ENCODE measurements at regions not wholly inside any gene's neighbourhood (a gene's known extent, or its start where the extent isn't known, plus 50 kb on each side); places are given as distances from the start of the nearest gene placed in this dataset.
"Not testable (repeated sequence)": the region's sequence is repeated elsewhere in the genome, so short reads cannot be mapped to it uniquely, and the experiment has no call there.

DNA sequence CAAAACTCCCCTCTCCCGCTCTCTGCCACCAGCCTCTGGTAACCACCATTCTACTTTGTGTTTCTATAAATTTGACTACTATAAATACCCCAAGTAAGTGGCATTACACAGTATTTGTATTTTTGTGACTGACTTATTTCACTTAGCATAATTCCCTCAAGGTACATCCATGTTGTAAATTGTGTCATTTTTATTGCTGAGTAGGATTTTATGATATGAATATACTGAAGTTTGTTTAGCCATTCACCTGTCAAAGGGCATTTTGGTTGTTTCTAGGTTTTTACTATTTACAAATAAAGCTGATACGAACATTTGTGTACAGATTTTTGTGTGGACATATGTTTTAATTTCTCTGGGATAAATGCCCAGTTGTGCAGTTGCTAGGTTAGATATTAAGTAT, 174.0 kb upstream of the MMADHC start:
- H3K18ac ChIP-seq (ENCODE audit: insufficient read length, low read depth, low read length), result no peak overlapping the region
- DNase-seq, result no peak
- no peak overlapping the region for H3K14ac ChIP-seq (ENCODE audit: insufficient read depth, low read length)
- no peak overlapping the region for H3K23ac ChIP-seq (ENCODE audit: insufficient read length, low read depth, low read length)
- H4K20me1 ChIP-seq (ENCODE audit: control insufficient read depth, insufficient read depth, insufficient read length), result no peaks in the 10 kb centered on the region
- no peak overlapping the region for H3K9ac ChIP-seq (ENCODE audit: extremely low read depth, insufficient read length, low read length)
- H2BK20ac ChIP-seq (ENCODE audit: low read depth, low read length, poor library complexity, severe bottlenecking), result no peak overlapping the region
- no peak overlapping the region for H3K4me3 Mint-ChIP-seq
- H3K56ac ChIP-seq (ENCODE audit: insufficient read length, low read depth, low read length), result no peak overlapping the region
- no peak overlapping the region for H2AK5ac ChIP-seq (ENCODE audit: insufficient read length, low read length)
- H3K4ac ChIP-seq (ENCODE audit: low read depth, low read length), result no peak overlapping the region
- no peaks in the 10 kb centered on the region for H3K4me1 Mint-ChIP-seq
- no peak overlapping the region for H2BK120ac ChIP-seq (ENCODE audit: low read depth, low read length, poor library complexity, severe bottlenecking)
- H3K36me3 Mint-ChIP-seq (ENCODE audit: insufficient read depth in 1 of 3, low read depth in 3 of 3), result no peaks in the 10 kb centered on the region
- TF ChIP-seq, protein P1, sequence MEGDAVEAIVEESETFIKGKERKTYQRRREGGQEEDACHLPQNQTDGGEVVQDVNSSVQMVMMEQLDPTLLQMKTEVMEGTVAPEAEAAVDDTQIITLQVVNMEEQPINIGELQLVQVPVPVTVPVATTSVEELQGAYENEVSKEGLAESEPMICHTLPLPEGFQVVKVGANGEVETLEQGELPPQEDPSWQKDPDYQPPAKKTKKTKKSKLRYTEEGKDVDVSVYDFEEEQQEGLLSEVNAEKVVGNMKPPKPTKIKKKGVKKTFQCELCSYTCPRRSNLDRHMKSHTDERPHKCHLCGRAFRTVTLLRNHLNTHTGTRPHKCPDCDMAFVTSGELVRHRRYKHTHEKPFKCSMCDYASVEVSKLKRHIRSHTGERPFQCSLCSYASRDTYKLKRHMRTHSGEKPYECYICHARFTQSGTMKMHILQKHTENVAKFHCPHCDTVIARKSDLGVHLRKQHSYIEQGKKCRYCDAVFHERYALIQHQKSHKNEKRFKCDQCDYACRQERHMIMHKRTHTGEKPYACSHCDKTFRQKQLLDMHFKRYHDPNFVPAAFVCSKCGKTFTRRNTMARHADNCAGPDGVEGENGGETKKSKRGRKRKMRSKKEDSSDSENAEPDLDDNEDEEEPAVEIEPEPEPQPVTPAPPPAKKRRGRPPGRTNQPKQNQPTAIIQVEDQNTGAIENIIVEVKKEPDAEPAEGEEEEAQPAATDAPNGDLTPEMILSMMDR (conservative IDR thresholded peaks at IDR 0.05), result no peak
- no peaks in the 10 kb centered on the region for H3K27me3 ChIP-seq (ENCODE audit: insufficient read depth, low read length)
- no peaks in the 10 kb centered on the region for H3K4me1 ChIP-seq (ENCODE audit: insufficient read depth, low read length)
- H3K9me3 ChIP-seq (ENCODE audit: control insufficient read depth, low read depth, low read length), result no peaks in the 10 kb centered on the region
- H3K4me2 ChIP-seq (ENCODE audit: insufficient read depth, insufficient read length, low read length), result no peak overlapping the region
- no peak overlapping the region for H2BK5ac ChIP-seq (ENCODE audit: insufficient read length, low read length)
- H2BK12ac ChIP-seq (ENCODE audit: insufficient read length, low read depth, low read length), result no peak overlapping the region
- H4K91ac ChIP-seq (ENCODE audit: insufficient read length, low read depth, low read length), result no peak overlapping the region
- peaks cover 0 to 3% of the 10 kb centered on the region in 2 experiments; a peak in 1 of 5 replicates for H3K9me3 Mint-ChIP-seq
- no peak overlapping the region for H3T11ph ChIP-seq (ENCODE audit: low read length)
- no peaks in the 10 kb centered on the region for H3K79me2 ChIP-seq (ENCODE audit: insufficient read depth, low read length)
- no peak overlapping the region for H2BK15ac ChIP-seq (ENCODE audit: low read depth, low read length)
- no CpG with 5 or more reads among the region's 2 CpGs for WGBS (ENCODE audit: extremely low coverage, insufficient read length, low lambda C conversion rate)
- H4K8ac ChIP-seq (replicated peaks; ENCODE audit: insufficient read length, low read depth, low read length), result no peak overlapping the region
- H3K27me3 Mint-ChIP-seq (ENCODE audit: low read depth), result no peaks in the 10 kb centered on the region
- H3K79me1 ChIP-seq (ENCODE audit: insufficient read depth, low read depth, low read length, poor library complexity, severe bottlenecking), result no peaks in the 10 kb centered on the region
- H2AFZ ChIP-seq (ENCODE audit: low read length), result no peak overlapping the region
- no peak overlapping the region for H3K27ac ChIP-seq (ENCODE audit: insufficient read length, low read depth, low read length)
- no peak overlapping the region for H3K27ac Mint-ChIP-seq
- H3K23me2 ChIP-seq (ENCODE audit: insufficient read length, low read depth, low read length, poor library complexity, severe bottlenecking), result no peaks in the 10 kb centered on the region
- H4K5ac ChIP-seq (ENCODE audit: insufficient read length, low read depth, low read length), result no peak overlapping the region

DNA sequence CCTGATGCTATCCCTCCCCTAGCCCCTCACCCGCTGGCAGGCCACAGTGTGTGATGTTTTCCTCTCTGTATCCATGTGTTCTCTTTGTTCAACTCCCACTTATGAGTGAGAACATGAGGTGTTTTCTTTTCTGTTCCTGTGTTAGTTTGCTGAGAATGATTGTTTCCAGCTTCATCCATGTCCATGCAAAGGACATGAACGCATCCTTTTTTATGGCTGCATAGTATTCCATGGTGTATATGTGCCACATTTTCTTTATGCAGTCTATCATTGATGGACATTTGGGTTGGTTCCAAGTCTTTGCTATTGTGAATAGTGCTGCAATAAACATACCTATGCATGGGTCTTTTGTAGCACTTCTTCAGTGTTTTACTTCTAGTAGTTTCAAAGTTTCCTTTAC, 171.8 kb upstream of the MMADHC start:
- H3K9me3 ChIP-seq (ENCODE audit: control insufficient read depth, low read depth, low read length); H3K27me3 ChIP-seq (ENCODE audit: insufficient read depth, low read length); H3K23ac ChIP-seq (ENCODE audit: insufficient read length, low read depth, low read length); H3K9ac ChIP-seq (ENCODE audit: extremely low read depth, insufficient read length, low read length); H2BK5ac ChIP-seq (ENCODE audit: insufficient read length, low read length); H3K4me1 Mint-ChIP-seq; H2AFZ ChIP-seq (ENCODE audit: low read length); H4K91ac ChIP-seq (ENCODE audit: insufficient read length, low read depth, low read length); H2BK15ac ChIP-seq (ENCODE audit: low read depth, low read length); H3K27ac Mint-ChIP-seq; H3K9me3 Mint-ChIP-seq; H3K79me2 ChIP-seq (ENCODE audit: insufficient read depth, low read length); H4K8ac ChIP-seq (replicated peaks; ENCODE audit: insufficient read length, low read depth, low read length); H3K18ac ChIP-seq (ENCODE audit: insufficient read length, low read depth, low read length); H3K56ac ChIP-seq (ENCODE audit: insufficient read length, low read depth, low read length); H3K36me3 Mint-ChIP-seq (ENCODE audit: insufficient read depth in 1 of 3, low read depth in 3 of 3); H2BK12ac ChIP-seq (ENCODE audit: insufficient read length, low read depth, low read length); H3K4me2 ChIP-seq (ENCODE audit: insufficient read depth, insufficient read length, low read length); H2BK20ac ChIP-seq (ENCODE audit: low read depth, low read length, poor library complexity, severe bottlenecking); H3K23me2 ChIP-seq (ENCODE audit: insufficient read length, low read depth, low read length, poor library complexity, severe bottlenecking); DNase-seq; H3K27ac ChIP-seq (ENCODE audit: insufficient read length, low read depth, low read length); H3K79me1 ChIP-seq (ENCODE audit: insufficient read depth, low read depth, low read length, poor library complexity, severe bottlenecking); H3K4ac ChIP-seq (ENCODE audit: low read depth, low read length); H2BK120ac ChIP-seq (ENCODE audit: low read depth, low read length, poor library complexity, severe bottlenecking); H3K4me3 Mint-ChIP-seq; H2AK5ac ChIP-seq (ENCODE audit: insufficient read length, low read length); H3K4me1 ChIP-seq (ENCODE audit: insufficient read depth, low read length); H3K14ac ChIP-seq (ENCODE audit: insufficient read depth, low read length); H4K5ac ChIP-seq (ENCODE audit: insufficient read length, low read depth, low read length); H4K20me1 ChIP-seq (ENCODE audit: control insufficient read depth, insufficient read depth, insufficient read length); H3T11ph ChIP-seq (ENCODE audit: low read length); H3K27me3 Mint-ChIP-seq (ENCODE audit: low read depth): not testable (repeated sequence)
- no CpG with 5 or more reads among the region's 2 CpGs for WGBS (ENCODE audit: extremely low coverage, insufficient read length, low lambda C conversion rate)
